HCT116 (cell line): ENCODE measurements at regions not wholly inside any gene's neighbourhood (a gene's known extent, or its start where the extent isn't known, plus 50 kb on each side); places are given as distances from the start of the nearest gene placed in this dataset.

Experiments
- ATAC-seq: fragments of 200-7000 bp; cut with Tn5 transposase; 2 replicates; pipeline ENCODE4 v1.9.1; 2020; ENCODE audit warnings: mild to moderate bottlenecking, moderate library complexity
- BruUV-seq: library from RNA; stranded (reverse); fragments of 400-500 nt; replicated peaks from 2 replicates; lab custom pipeline; 2021; lab: Mats Ljungman, UMichigan
- CTCF ChIA-PET: fragments of 300-600 bp; sonication (Branson Sonifier 250); formaldehyde crosslinking; loops from one replicate; lab custom pipeline; 2021; ENCODE audit warnings: antibody characterized with exemption; lab: Charles Lee
- POLR2A ChIA-PET: fragments of 300-600, 350-600 bp; sonication (Branson Sonifier 250); formaldehyde crosslinking; loops from one replicate; lab custom pipeline; 2021; ENCODE audit warnings: antibody characterized with exemption; lab: Charles Lee
- RAD21 ChIA-PET, 2 experiments: fragments of 300-600 bp; sonication (Branson Sonifier 250); formaldehyde crosslinking; loops; one replicate each; lab custom pipeline; 2023; ENCODE audit warnings: low total read pairs in 2 of 2; ENCODE audit not compliant: uncharacterized antibody in 2 of 2, unreplicated experiment in 2 of 2, low non-redundant PET in 1 of 2; lab: Charles Lee
- DNase-seq: peaks from one replicate; pipeline ENCODE4 v3.0.0-alpha.2; 2010; ENCODE audit warnings: low read depth, low spot score
- H2AFZ ChIP-seq: fragments of 200-600 bp; shearing (Covaris generic), sonication (generic); 2 replicates; pipeline ENCODE4 v1.6.1; 2017; ENCODE audit warnings: low read depth, mixed run types, mixed read lengths, antibody characterized with exemption, low read length; ENCODE audit not compliant: poor library complexity, severe bottlenecking
- H3K27ac ChIP-seq: 2 replicates; pipeline ENCODE4 v1.5.1; 2012; ENCODE audit warnings: low read depth, low read length
- H3K27me3 ChIP-seq: fragments of 200-600 bp; sonication (generic); 2 replicates; pipeline ENCODE4 v1.6.1; 2016; ENCODE audit warnings: mixed run types, low read length, mixed read lengths; ENCODE audit not compliant: insufficient read depth
- H3K36me3 ChIP-seq, 2 experiments: fragments of 200-500 bp in 1 of 2; fragments of 200-600 bp in 1 of 2; sonication (Bioruptor generic) in 1 of 2; sonication (generic) in 1 of 2; 2 replicates each; pipeline versions ENCODE4 v1.5.1 to v1.6.1; 2014 to 2016; ENCODE audit warnings: low read length in 2 of 2, inconsistent platforms in 1 of 2, mixed read lengths in 1 of 2, mixed run types in 1 of 2; ENCODE audit not compliant: insufficient read depth in 2 of 2, control insufficient read depth in 1 of 2
- H3K4me1 ChIP-seq, 2 experiments: fragments of 200-600 bp in 1 of 2; sonication (generic) in 1 of 2; 2 replicates each; pipeline versions ENCODE4 v1.5.1 to v1.6.1; 2012 to 2017; ENCODE audit warnings: low read length in 2 of 2, inconsistent platforms in 1 of 2, mild to moderate bottlenecking in 1 of 2, mixed read lengths in 1 of 2, mixed run types in 1 of 2, moderate library complexity in 1 of 2; ENCODE audit not compliant: insufficient read depth in 2 of 2, control insufficient read depth in 1 of 2
- H3K4me2 ChIP-seq: fragments of 200-600 bp; sonication (generic); 2 replicates; pipeline ENCODE4 v1.6.1; 2017; ENCODE audit warnings: mixed run types, low read length, mixed read lengths
- H3K4me3 ChIP-seq, 2 experiments: fragments of 200-600 bp in 1 of 2; sonication (generic) in 1 of 2; replicated peaks in 1 of 2; 2 replicates each; pipeline ENCODE4 v1.5.1; 2011 to 2016; ENCODE audit warnings: low read length in 2 of 2, control low read depth in 1 of 2, low read depth in 1 of 2, mild to moderate bottlenecking in 1 of 2, mixed read lengths in 1 of 2, mixed run types in 1 of 2
- H3K79me2 ChIP-seq: fragments of 200-600 bp; sonication (generic); 2 replicates; pipeline ENCODE4 v1.6.1; 2017; ENCODE audit warnings: mild to moderate bottlenecking, mixed run types, low read length, moderate library complexity, mixed read lengths; ENCODE audit not compliant: insufficient read depth
- H3K9ac ChIP-seq: fragments of 200-600 bp; sonication (generic); 2 replicates; pipeline ENCODE4 v1.6.1; 2016; ENCODE audit warnings: low read length, mixed read lengths
- H3K9me2 ChIP-seq: fragments of 200-600 bp; sonication (generic), shearing (Covaris generic); 2 replicates; pipeline ENCODE4 v1.6.1; 2017; ENCODE audit warnings: mixed run types, mild to moderate bottlenecking, moderate library complexity; ENCODE audit not compliant: insufficient read depth
- H3K9me3 ChIP-seq, 2 experiments: fragments of 200-500 bp in 1 of 2; fragments of 200-600 bp in 1 of 2; sonication (Bioruptor generic) in 1 of 2; sonication (generic) in 1 of 2; 2 replicates each; pipeline ENCODE4 v1.6.1; 2014 to 2017; ENCODE audit warnings: low read length in 2 of 2, mixed read lengths in 2 of 2, inconsistent platforms in 1 of 2, low read depth in 1 of 2, mild to moderate bottlenecking in 1 of 2, mixed run types in 1 of 2, moderate library complexity in 1 of 2; ENCODE audit not compliant: control insufficient read depth in 1 of 2, insufficient read depth in 1 of 2
- H4K20me1 ChIP-seq: fragments of 200-600 bp; sonication (generic), shearing (Covaris generic); 2 replicates; pipeline ENCODE4 v1.6.1; 2017; ENCODE audit warnings: mixed run types, mild to moderate bottlenecking, moderate library complexity; ENCODE audit not compliant: insufficient read depth
- CBX3 ChIP-seq: IDR thresholded peaks from 2 replicates; pipeline ENCODE4 v1.6.1; 2012; ENCODE audit warnings: low read depth
- CEBPB ChIP-seq: IDR thresholded peaks from 2 replicates; pipeline ENCODE4 v1.6.1; 2012; ENCODE audit warnings: low read depth
- EGR1 ChIP-seq: IDR thresholded peaks from 2 replicates; pipeline ENCODE4 v1.6.1; 2012; ENCODE audit warnings: low read depth
- ELF1 ChIP-seq: IDR thresholded peaks from 2 replicates; pipeline ENCODE4 v1.6.1; 2012; ENCODE audit warnings: low read depth, borderline replicate concordance
- EZH2 ChIP-seq: fragments of 200-600 bp; sonication (generic); IDR thresholded peaks from 2 replicates; pipeline ENCODE4 v1.6.1; 2017; ENCODE audit warnings: antibody characterized with exemption, mixed run types
- EZH2phosphoT487 ChIP-seq: fragments of 200-600 bp; IDR thresholded peaks from 2 replicates; pipeline ENCODE4 v1.6.1; 2018; ENCODE audit warnings: antibody characterized with exemption, borderline replicate concordance
- FOSL1 ChIP-seq: IDR thresholded peaks from 2 replicates; pipeline ENCODE4 v1.6.1; 2012; ENCODE audit warnings: low read depth
- JUND ChIP-seq: IDR thresholded peaks from 2 replicates; pipeline ENCODE4 v1.6.1; 2012
- POLR2A ChIP-seq: IDR thresholded peaks from 2 replicates; pipeline ENCODE4 v1.7.0; 2011; ENCODE audit warnings: borderline replicate concordance; ENCODE audit not compliant: insufficient read depth, insufficient read length; ENCODE audit errors: extremely low read depth
- POLR2AphosphoS5 ChIP-seq: IDR thresholded peaks from 2 replicates; pipeline ENCODE4 v1.6.1; 2011; ENCODE audit warnings: mild to moderate bottlenecking, low read depth, low read length, moderate library complexity
- RAD21 ChIP-seq: IDR thresholded peaks from 2 replicates; pipeline ENCODE4 v1.6.1; 2012; ENCODE audit warnings: low read depth, mild to moderate bottlenecking
- SIN3A ChIP-seq: IDR thresholded peaks from 2 replicates; pipeline ENCODE4 v1.6.1; 2012; ENCODE audit warnings: low read depth
- SP1 ChIP-seq: IDR thresholded peaks from 2 replicates; pipeline ENCODE4 v1.6.1; 2012; ENCODE audit warnings: low read depth
- SRF ChIP-seq: IDR thresholded peaks from 2 replicates; pipeline ENCODE4 v1.6.1; 2012; ENCODE audit warnings: low read depth
- TCF7L2 ChIP-seq: IDR thresholded peaks from 2 replicates; pipeline ENCODE4 v1.7.0; 2011; ENCODE audit warnings: borderline replicate concordance, inconsistent platforms; ENCODE audit not compliant: insufficient read depth, insufficient read length; ENCODE audit errors: extremely low read depth
- ZFX ChIP-seq: fragments of 450-650 bp; IDR thresholded peaks from 2 replicates; pipeline ENCODE4 v1.6.1; 2017
- intact Hi-C: fragments of 100-400 bp; cut with micrococcal nuclease; formaldehyde crosslinking; loops from 2 replicates; pipeline ENCODE4 v1.10.0; 2022
- TF ChIP-seq, protein P1 (sequence below): IDR thresholded peaks from 2 replicates; pipeline ENCODE4 v1.6.1; 2011; ENCODE audit warnings: mild to moderate bottlenecking, low read length, moderate library complexity; ENCODE audit not compliant: insufficient replicate concordance; ENCODE audit errors: extremely low read depth
- TF ChIP-seq, protein P2 (sequence below): IDR thresholded peaks from 2 replicates; pipeline ENCODE4 v1.6.1; 2012; ENCODE audit warnings: low read depth
- TF ChIP-seq, protein P3 (sequence below), 3 experiments: fragments of 200-600 bp in 1 of 3; sonication (generic) in 1 of 3; IDR thresholded peaks in 2 of 3; conservative IDR thresholded peaks in 1 of 3; 2 replicates each; pipeline ENCODE4 v1.5.1; 2012 to 2017; ENCODE audit warnings: low read depth in 2 of 3, low read length in 2 of 3, antibody characterized with exemption in 1 of 3, borderline replicate concordance in 1 of 3, control low read depth in 1 of 3, mild to moderate bottlenecking in 1 of 3, mixed read lengths in 1 of 3, mixed run types in 1 of 3, moderate library complexity in 1 of 3; ENCODE audit not compliant: insufficient read depth in 1 of 3

DNA sequence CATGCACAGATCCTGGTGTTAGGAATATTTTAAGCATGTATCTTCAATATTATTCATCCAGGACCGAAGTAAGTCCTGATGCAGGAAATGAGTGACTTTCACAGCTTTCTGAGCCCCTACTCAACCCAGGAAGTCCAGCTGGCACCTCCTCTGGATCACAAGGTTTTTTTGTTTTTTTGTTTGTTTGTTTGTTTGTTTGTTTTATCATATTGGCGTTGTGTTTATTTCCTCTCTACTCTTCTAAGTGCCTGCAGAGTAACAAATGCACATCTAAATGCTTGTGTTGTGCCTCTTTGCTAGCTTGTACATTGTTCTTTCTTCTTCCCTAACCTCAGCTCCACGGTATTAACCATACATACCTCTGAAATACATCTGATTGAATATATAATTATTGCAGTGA, 594.3 kb upstream of the ADGRB3 start:
- no peaks in the 10 kb centered on the region for H4K20me1 ChIP-seq
- CTCF ChIA-PET = no interaction called here
- no TSS peak for BruUV-seq
- no peak overlapping the region for H3K9ac ChIP-seq
- peaks cover 9% of the 10 kb centered on the region in 2 experiments; a peak in 3 of 4 replicates for H3K9me3 ChIP-seq
- no peak overlapping the region for H3K4me3 ChIP-seq
- TF ChIP-seq, protein P1, sequence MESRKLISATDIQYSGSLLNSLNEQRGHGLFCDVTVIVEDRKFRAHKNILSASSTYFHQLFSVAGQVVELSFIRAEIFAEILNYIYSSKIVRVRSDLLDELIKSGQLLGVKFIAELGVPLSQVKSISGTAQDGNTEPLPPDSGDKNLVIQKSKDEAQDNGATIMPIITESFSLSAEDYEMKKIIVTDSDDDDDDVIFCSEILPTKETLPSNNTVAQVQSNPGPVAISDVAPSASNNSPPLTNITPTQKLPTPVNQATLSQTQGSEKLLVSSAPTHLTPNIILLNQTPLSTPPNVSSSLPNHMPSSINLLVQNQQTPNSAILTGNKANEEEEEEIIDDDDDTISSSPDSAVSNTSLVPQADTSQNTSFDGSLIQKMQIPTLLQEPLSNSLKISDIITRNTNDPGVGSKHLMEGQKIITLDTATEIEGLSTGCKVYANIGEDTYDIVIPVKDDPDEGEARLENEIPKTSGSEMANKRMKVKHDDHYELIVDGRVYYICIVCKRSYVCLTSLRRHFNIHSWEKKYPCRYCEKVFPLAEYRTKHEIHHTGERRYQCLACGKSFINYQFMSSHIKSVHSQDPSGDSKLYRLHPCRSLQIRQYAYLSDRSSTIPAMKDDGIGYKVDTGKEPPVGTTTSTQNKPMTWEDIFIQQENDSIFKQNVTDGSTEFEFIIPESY = no peak
- TF ChIP-seq SRF = no peak
- no peak for TF ChIP-seq POLR2AphosphoS5
- TF ChIP-seq EGR1 = no peak
- TF ChIP-seq JUND = no peak
- no peak for TF ChIP-seq ZFX
- TF ChIP-seq, protein P2, sequence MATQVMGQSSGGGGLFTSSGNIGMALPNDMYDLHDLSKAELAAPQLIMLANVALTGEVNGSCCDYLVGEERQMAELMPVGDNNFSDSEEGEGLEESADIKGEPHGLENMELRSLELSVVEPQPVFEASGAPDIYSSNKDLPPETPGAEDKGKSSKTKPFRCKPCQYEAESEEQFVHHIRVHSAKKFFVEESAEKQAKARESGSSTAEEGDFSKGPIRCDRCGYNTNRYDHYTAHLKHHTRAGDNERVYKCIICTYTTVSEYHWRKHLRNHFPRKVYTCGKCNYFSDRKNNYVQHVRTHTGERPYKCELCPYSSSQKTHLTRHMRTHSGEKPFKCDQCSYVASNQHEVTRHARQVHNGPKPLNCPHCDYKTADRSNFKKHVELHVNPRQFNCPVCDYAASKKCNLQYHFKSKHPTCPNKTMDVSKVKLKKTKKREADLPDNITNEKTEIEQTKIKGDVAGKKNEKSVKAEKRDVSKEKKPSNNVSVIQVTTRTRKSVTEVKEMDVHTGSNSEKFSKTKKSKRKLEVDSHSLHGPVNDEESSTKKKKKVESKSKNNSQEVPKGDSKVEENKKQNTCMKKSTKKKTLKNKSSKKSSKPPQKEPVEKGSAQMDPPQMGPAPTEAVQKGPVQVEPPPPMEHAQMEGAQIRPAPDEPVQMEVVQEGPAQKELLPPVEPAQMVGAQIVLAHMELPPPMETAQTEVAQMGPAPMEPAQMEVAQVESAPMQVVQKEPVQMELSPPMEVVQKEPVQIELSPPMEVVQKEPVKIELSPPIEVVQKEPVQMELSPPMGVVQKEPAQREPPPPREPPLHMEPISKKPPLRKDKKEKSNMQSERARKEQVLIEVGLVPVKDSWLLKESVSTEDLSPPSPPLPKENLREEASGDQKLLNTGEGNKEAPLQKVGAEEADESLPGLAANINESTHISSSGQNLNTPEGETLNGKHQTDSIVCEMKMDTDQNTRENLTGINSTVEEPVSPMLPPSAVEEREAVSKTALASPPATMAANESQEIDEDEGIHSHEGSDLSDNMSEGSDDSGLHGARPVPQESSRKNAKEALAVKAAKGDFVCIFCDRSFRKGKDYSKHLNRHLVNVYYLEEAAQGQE = no peak
- TF ChIP-seq ELF1 = no peak
- no peak for TF ChIP-seq CEBPB
- TF ChIP-seq EZH2phosphoT487 = no peak
- TF ChIP-seq TCF7L2 = no peak
- TF ChIP-seq RAD21 = no peak
- TF ChIP-seq, protein P3, sequence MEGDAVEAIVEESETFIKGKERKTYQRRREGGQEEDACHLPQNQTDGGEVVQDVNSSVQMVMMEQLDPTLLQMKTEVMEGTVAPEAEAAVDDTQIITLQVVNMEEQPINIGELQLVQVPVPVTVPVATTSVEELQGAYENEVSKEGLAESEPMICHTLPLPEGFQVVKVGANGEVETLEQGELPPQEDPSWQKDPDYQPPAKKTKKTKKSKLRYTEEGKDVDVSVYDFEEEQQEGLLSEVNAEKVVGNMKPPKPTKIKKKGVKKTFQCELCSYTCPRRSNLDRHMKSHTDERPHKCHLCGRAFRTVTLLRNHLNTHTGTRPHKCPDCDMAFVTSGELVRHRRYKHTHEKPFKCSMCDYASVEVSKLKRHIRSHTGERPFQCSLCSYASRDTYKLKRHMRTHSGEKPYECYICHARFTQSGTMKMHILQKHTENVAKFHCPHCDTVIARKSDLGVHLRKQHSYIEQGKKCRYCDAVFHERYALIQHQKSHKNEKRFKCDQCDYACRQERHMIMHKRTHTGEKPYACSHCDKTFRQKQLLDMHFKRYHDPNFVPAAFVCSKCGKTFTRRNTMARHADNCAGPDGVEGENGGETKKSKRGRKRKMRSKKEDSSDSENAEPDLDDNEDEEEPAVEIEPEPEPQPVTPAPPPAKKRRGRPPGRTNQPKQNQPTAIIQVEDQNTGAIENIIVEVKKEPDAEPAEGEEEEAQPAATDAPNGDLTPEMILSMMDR (IDR thresholded peaks at IDR 0.05 in 2 of 3, conservative IDR thresholded peaks at IDR 0.05 in 1 of 3; ENCODE audit: borderline replicate concordance in 1 of 3, insufficient read depth in 1 of 3, low read depth in 2 of 3, low read length in 2 of 3) = no peak
- TF ChIP-seq CBX3 = no peak
- TF ChIP-seq SP1 = no peak
- no peak for TF ChIP-seq FOSL1
- no peak for TF ChIP-seq SIN3A
- no peak for TF ChIP-seq POLR2A
- no peak for TF ChIP-seq EZH2
- intact Hi-C loops = no loop called here
- H3K4me1 ChIP-seq = no peaks in the 10 kb centered on the region
- H2AFZ ChIP-seq = no peak overlapping the region
- POLR2A ChIA-PET = no interaction called here
- H3K36me3 ChIP-seq = no peaks in the 10 kb centered on the region
- DNase-seq = no peak
- H3K27me3 ChIP-seq = no peaks in the 10 kb centered on the region
- no peak overlapping the region for H3K27ac ChIP-seq
- H3K9me2 ChIP-seq = no peaks in the 10 kb centered on the region
- RAD21 ChIA-PET = no interaction called here
- no peak overlapping the region for H3K4me2 ChIP-seq
- H3K79me2 ChIP-seq = no peaks in the 10 kb centered on the region
- ATAC-seq = no peak
